ENCODE measurements at regions not wholly inside any gene's neighbourhood (a gene's known extent, or its start where the extent isn't known, plus 50 kb on each side); places are given as distances from the start of the nearest gene placed in this dataset.
"Not testable (repeated sequence)": the region's sequence is repeated elsewhere in the genome, so short reads cannot be mapped to it uniquely, and the experiment has no call there.

GRCh38 chr4:12110627-12111026 lies 681.9 kb upstream of the HS3ST1 start (continued):
- TF ChIP-seq ZNF462 (CRISPR knock-in tag; IDR thresholded peaks at IDR 0.05) (no peak), EZH2phosphoT487 (IDR thresholded peaks at IDR 0.05; ENCODE audit: unreplicated experiment) (no peak), ETS1 (IDR thresholded peaks at IDR 0.05) (no peak), CTCF (conservative IDR thresholded peaks at IDR 0.05; ENCODE audit: low read depth in 2 of 2) (no peak), POLR2AphosphoS5 (IDR thresholded peaks at IDR 0.05; ENCODE audit: low read depth) (no peak)

- H3K27ac Mint-ChIP-seq; H3K27me3 ChIP-seq (ENCODE audit: insufficient read depth); H3K9me2 ChIP-seq (ENCODE audit: insufficient read depth); H3K4me1 ChIP-seq (ENCODE audit: insufficient read depth); H3F3A ChIP-seq (replicated peaks; ENCODE audit: low read depth); H3K4me2 ChIP-seq; H3K36me3 ChIP-seq (ENCODE audit: insufficient read depth); H3K79me2 ChIP-seq (replicated peaks; ENCODE audit: insufficient read depth); H3K4me3 Mint-ChIP-seq; H3K27ac ChIP-seq (ENCODE audit: low read depth); DNase-seq (ENCODE audit: low spot score); H2AFZ ChIP-seq; ATAC-seq; H3K27me3 Mint-ChIP-seq (ENCODE audit: insufficient read depth, low read depth, poor library complexity); H3K4me1 Mint-ChIP-seq; H4K20me1 ChIP-seq (replicated peaks; ENCODE audit: insufficient read depth); H3K4me3 ChIP-seq: not testable (repeated sequence)
- H3K9me3 Mint-ChIP-seq: peaks cover 35% of the 10 kb centered on the region
- peaks cover 21% of the 10 kb centered on the region; the same call in 2 of the 3 replicates for H3K36me3 Mint-ChIP-seq (ENCODE audit: low read depth)
Measured at GRCh38 chr4:12109056-12109455, 680.4 kb upstream of the HS3ST1 start.
